GM20431 (cell line): ENCODE measurements at regions not wholly inside any gene's neighbourhood (a gene's known extent, or its start where the extent isn't known, plus 50 kb on each side); places are given as distances from the start of the nearest gene placed in this dataset.

Experiments used
- in situ Hi-C: fragments of 300-500 bp; cut with MseI, MboI; formaldehyde crosslinking; loops from one replicate; pipeline ENCODE4 v1.15.0; 2020; ENCODE audit warnings: low sequenced_read_pairs; ENCODE audit not compliant: unreplicated experiment

GRCh38 chr3:43883729-43884396 lies 193.1 kb downstream of the ABHD5 start:
- in situ Hi-C loops, result no loop called here

- in situ Hi-C loops, result no loop called here
These were observed 193.8 kb downstream of the ABHD5 start for GRCh38 chr3:43884581-43884980.

- in situ Hi-C loops, result no loop called here
These were observed 195.3 kb downstream of the ABHD5 start for GRCh38 chr3:43885908-43886618.

GRCh38 chr3:43892061-43892460 lies 201.3 kb downstream of the ABHD5 start:
- in situ Hi-C loops, result no loop called here

- in situ Hi-C loops, result no loop called here
These were observed 201.8 kb downstream of the ABHD5 start for GRCh38 chr3:43892526-43892925.

GRCh38 chr3:43893727-43894126 lies 203.0 kb downstream of the ABHD5 start:
- in situ Hi-C loops, result no loop called here

GRCh38 chr3:43894176-43895049 lies 203.7 kb downstream of the ABHD5 start:
- in situ Hi-C loops, result no loop called here

- in situ Hi-C loops, result no loop called here
These were observed 204.8 kb downstream of the ABHD5 start for GRCh38 chr3:43895573-43895972.

GRCh38 chr3:43902415-43902814 lies 211.7 kb downstream of the ABHD5 start:
- in situ Hi-C loops, result no loop called here

GRCh38 chr3:43905157-43905556 lies 214.4 kb downstream of the ABHD5 start:
- in situ Hi-C loops, result no loop called here

GRCh38 chr3:43906849-43907507 lies 216.2 kb downstream of the ABHD5 start:
- in situ Hi-C loops, result no loop called here

GRCh38 chr3:43907508-43907858 lies 216.7 kb downstream of the ABHD5 start:
- in situ Hi-C loops, result no loop called here

- in situ Hi-C loops, result no loop called here
These were observed 217.7 kb downstream of the ABHD5 start for GRCh38 chr3:43908456-43908855.

GRCh38 chr3:43909149-43909548 lies 218.4 kb downstream of the ABHD5 start:
- in situ Hi-C loops, result no loop called here

GRCh38 chr3:43910750-43911149 lies 220.0 kb downstream of the ABHD5 start:
- in situ Hi-C loops, result no loop called here

GRCh38 chr3:43913036-43913948 lies 222.6 kb downstream of the ABHD5 start:
- in situ Hi-C loops, result no loop called here

- in situ Hi-C loops, result no loop called here
These were observed 223.5 kb downstream of the ABHD5 start for GRCh38 chr3:43914269-43914668.

GRCh38 chr3:43915546-43915945 lies 224.8 kb downstream of the ABHD5 start:
- in situ Hi-C loops, result no loop called here

- in situ Hi-C loops, result no loop called here
These were observed 226.6 kb downstream of the ABHD5 start for GRCh38 chr3:43917361-43917760.
